ENCODE measurements at regions not wholly inside any gene's neighbourhood (a gene's known extent, or its start where the extent isn't known, plus 50 kb on each side); places are given as distances from the start of the nearest gene placed in this dataset.

GRCh38 chr12:92340441-92341064 is 194.9 kb upstream of the BTG1 start:
- DNase-seq = no peak

DNA sequence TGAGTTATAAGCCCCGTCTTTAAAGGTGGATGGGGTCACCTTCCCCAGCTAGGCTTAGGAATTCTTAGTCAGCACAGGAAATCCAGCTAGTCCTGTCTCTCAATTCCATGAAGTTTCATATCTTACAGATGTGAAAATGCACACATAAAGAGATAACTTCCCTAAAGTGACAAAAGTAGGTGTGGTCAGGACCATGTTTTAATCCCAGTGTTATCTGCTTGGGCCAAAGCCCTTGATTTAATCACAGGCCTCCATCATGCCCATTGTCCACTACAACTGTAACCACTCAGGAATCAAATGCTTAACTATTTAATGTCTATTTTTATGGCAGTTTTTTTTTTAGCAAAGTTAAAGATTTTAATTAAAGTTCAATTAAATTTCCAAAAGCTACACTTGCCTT is 194.4 kb upstream of the BTG1 start:
- DNase-seq = no peak

- no peak for DNase-seq
Observed at GRCh38 chr12:92339198-92339821, 193.7 kb upstream of the BTG1 start.

DNA sequence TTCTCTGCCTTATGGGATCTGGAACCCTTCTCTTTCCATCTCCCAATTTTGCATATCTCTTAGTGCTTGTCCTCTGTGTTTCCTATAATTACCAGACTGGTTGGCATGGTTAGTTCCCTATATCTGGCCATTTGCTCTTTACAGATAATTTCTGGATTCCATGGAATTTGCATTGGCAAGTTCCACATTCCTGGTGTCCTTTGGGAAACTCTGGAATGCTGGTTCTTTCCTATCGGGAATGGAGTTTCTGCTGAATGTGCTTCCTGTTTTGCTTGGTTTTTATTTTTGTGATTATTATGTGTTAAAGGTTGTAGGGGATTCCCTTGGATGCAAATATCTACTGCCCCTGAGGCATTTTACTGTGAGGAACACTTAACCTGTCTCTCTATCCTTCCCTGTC is 193.0 kb upstream of the BTG1 start:
- DNase-seq = no peak

DNA sequence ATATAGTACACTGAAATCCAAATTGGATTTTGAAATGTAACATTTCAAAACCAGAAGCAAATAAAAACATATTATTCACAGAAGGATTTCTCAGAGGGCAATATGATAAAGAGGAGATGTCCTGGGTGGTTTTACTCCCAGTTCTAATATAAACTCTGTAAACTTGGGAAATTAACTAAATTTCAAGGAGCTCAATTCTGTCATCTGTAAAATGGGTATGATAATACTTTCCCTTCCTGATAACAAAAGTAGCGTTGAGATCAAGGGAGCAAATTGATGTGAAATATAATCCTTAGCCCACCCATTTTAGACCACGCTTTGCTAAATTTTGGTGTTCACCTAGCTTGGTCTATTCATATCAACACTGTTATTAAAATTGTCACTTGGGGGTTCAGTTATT is 192.5 kb upstream of the BTG1 start:
- DNase-seq = no peak

GRCh38 chr12:92337128-92337527 is 191.5 kb upstream of the BTG1 start:
- DNase-seq = peak in 1 of 3 experiments; percentile 29

DNA sequence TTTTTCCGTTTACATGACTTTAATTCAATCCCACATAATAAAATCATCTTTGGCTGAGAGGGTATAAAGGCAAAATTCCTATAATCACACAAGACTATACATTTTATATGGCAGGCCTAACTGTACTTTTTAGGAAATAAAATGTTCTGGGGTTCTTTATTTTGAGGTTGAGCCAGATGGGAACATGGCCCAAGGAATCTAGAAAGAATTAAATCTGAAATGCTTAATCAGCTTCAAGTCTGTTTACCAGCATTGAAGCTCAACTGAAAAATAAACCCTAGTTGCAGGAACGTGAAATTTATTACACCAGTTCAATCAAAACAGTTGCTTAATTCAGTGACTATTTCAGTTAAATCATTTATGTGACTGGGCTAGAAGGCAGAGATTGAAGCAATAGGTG is 191.0 kb upstream of the BTG1 start:
- DNase-seq = no peak

DNA sequence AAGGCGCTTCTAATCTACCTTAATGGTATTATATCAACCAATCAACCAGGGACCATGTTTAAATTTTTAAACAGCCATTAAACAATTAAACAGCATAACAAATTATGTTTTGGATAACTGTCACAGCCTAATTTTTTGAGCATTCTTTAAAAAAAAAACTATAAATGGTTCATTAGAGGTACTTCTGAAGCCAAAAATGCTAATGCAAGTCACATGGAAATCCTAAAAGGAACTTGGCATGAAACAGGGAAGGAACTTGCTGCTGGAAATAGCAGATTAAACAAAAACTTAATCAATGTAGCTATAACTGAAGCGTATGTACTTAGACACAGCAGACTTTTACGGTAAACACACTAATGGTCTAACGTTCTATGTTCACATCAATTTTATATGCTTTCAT is 190.2 kb upstream of the BTG1 start:
- peak in 1 of 3 experiments; percentile 30 for DNase-seq

GRCh38 chr12:92334552-92334951 is 188.9 kb upstream of the BTG1 start:
- no peak for DNase-seq

DNA sequence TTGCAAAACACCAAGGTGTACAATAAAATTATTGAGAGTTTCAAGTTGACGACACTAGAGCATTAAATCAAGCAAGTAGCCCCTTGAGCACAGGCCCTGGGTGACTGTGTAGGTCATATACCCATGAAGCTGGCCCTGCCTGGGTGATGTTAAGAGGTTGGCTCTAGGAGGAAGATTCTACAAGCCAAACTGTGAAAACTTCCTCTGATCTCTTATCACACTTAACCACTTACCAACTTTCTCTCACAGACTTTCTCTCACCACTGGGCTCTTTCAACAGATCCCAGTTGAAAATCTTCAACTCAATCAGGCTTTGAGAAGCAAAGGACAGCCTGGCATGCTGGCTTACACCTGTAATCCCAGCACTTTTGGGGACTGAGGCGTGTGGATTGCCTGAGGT is 186.9 kb upstream of the BTG1 start:
- DNase-seq = no peak

GRCh38 chr12:92331383-92331782 is 185.7 kb upstream of the BTG1 start:
- DNase-seq = peak in 2 of 3 experiments; percentile 8 to 41

DNA sequence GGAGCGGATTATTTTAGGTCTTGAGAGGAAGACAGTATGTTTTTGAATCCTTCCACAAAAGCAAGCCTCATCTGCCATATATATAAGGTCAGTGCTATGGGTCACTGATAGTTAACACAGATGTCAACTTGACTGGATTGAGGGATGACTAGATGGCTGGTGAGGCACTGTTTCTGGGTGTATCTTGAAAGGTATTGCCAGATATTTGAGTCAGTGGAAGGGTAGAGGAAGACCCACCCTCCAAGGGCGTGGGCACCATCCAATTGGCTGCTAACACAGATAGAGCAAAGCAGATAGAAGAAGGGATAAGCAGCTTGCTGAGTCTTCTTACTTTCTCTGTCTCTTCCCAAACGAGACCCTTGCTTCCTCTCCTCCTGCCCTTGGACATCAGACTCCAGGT is 185.0 kb upstream of the BTG1 start:
- no peak for DNase-seq

DNA sequence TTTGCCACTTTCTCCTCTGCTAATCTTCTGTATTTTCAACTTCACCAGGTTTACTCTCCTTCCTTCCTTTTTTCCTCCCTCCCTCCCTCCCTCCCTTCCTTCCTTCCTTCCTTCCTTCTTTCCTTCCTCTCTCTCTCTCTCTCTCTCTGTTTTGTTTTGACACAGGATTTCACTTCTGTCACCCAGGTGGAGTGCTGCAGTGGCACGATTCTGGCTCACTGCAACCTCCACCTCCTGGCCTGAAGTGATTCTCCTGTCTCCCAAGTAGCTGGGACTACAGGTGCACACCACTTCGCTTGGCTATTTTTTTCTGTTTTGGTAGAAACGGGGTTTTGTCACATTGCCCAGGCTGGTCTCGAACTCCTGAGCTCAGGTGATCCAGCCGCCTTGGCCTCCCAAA is 181.2 kb upstream of the BTG1 start:
- DNase-seq = no peak

- peak in 1 of 3 experiments; percentile 15 for DNase-seq
Observed at GRCh38 chr12:92324849-92325500, 179.3 kb upstream of the BTG1 start.

GRCh38 chr12:92312463-92312964 is 166.9 kb upstream of the BTG1 start:
- DNase-seq = no peak

DNA sequence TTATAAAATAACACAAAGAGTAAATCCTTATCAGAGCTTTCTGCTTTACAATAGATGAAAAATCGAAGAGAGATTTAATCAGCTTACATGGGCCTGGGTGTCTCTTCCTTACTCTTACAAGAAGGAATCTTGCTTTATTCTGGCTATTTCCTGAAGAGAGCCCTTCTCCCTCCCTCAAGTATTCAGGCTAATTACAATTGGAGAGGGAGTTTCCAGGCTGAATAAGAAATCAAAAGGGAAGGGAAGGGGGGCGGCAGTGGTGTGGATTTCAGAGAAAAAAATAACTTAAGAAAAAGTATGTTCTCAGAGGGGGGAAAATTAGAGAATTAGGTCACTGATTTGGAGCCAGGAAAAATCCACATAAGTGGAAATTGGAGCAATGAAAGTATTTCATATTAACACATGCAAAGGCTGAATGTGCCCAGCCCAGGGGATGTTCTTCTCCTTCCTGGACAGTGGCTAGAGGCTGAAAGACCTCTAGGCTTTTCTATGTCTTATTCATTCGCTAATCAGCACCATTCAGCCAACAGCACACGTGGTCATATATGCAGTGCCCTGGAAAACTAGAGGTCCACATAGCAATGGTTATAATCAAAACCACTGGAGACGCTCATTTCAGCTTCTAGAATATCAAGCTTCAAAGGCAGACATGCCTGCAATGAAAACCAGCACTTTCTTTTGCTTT is 158.9 kb upstream of the BTG1 start:
- DNase-seq = no peak

- DNase-seq = no peak
Observed at GRCh38 chr12:92302041-92302829, 156.6 kb upstream of the BTG1 start.

- no peak for DNase-seq
Observed at GRCh38 chr12:92301356-92301755, 155.7 kb upstream of the BTG1 start.

DNA sequence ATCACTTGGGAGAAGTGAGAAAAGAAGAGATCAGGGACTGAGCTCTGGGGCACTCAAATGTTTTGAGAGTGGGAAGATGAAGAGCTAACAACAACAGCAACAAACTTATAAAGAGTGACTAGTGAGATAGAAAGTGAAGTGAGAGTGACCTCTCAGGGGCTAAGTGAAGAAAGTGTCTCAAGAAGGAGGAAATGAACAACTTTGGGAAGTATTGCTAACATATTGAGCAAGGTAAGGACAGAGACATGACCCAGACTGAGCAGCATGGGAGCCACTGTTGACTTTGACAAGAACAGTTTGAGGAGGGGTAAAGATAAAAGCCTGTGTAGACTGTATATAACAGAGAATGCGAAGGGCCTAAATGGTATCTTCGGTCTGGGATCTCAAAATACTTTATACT is 155.1 kb upstream of the BTG1 start:
- no peak for DNase-seq

GRCh38 chr12:92299744-92300143 is 154.1 kb upstream of the BTG1 start:
- no peak for DNase-seq

GRCh38 chr12:92299344-92299743 is 153.7 kb upstream of the BTG1 start:
- no peak for DNase-seq

- no peak for DNase-seq
Observed at GRCh38 chr12:92297932-92298696, 152.5 kb upstream of the BTG1 start.
